ENCODE measurements at regions not wholly inside any gene's neighbourhood (a gene's known extent, or its start where the extent isn't known, plus 50 kb on each side); places are given as distances from the start of the nearest gene placed in this dataset.

GRCh38 chr19:31944326-31944725, 401.1 kb upstream of the ZNF507 start:
- Histone ChIP-seq H3K4me1 (ENCODE audit: insufficient read depth) (no peaks in the 10 kb centered on the region), H3K27ac (ENCODE audit: low read depth) (no peak overlapping the region), H3K4me3 (ENCODE audit: low read depth, low read length) (no peak overlapping the region), H3K36me3 (ENCODE audit: insufficient read depth) (no peaks in the 10 kb centered on the region)
- DNase-seq (ENCODE audit: extremely low spot score), result no peak
- WGBS, result 90% methylated on average over 3 of the region's 3 CpGs

DNA sequence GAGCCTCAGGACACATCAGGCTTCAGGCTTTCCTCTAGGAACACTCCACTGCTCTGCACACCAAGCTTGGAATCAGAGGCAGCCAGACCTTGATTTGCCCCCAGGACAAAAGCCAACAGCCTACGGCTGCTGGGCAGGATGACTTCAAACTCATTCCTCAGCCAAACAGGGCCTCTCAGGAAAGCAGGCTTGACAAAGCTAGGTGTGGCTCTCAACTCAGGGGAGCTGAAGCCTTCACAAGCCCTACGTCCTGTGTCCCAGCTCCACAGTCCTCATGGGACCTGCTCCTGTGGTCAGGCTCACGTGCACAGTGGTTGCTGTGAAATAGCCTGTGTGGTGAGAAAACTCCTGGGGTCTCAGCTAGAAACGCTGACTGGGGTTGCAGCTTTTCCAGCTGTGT, 398.9 kb upstream of the ZNF507 start:
- DNase-seq (ENCODE audit: extremely low spot score), result no peak
- WGBS, result 54% methylated on average over 4 of the region's 4 CpGs
- Histone ChIP-seq H3K4me3 (ENCODE audit: low read depth, low read length) (no peak overlapping the region), H3K4me1 (ENCODE audit: insufficient read depth) (no peaks in the 10 kb centered on the region), H3K27ac (ENCODE audit: low read depth) (no peak overlapping the region), H3K36me3 (ENCODE audit: insufficient read depth) (no peaks in the 10 kb centered on the region)

GRCh38 chr19:31947436-31948115, 397.8 kb upstream of the ZNF507 start:
- WGBS, result 92% methylated on average over 17 of the region's 17 CpGs
- H3K27ac ChIP-seq (ENCODE audit: low read depth), result no peak overlapping the region
- no peaks in the 10 kb centered on the region for H3K36me3 ChIP-seq (ENCODE audit: insufficient read depth)
- H3K4me1 ChIP-seq (ENCODE audit: insufficient read depth), result no peaks in the 10 kb centered on the region
- DNase-seq (ENCODE audit: extremely low spot score), result no peak
- no peak overlapping the region for H3K4me3 ChIP-seq (ENCODE audit: low read depth, low read length)

GRCh38 chr19:31952693-31953092, 392.7 kb upstream of the ZNF507 start:
- Histone ChIP-seq H3K36me3 (ENCODE audit: insufficient read depth) (no peaks in the 10 kb centered on the region), H3K4me3 (ENCODE audit: low read depth, low read length) (no peak overlapping the region), H3K4me1 (ENCODE audit: insufficient read depth) (no peaks in the 10 kb centered on the region), H3K27ac (ENCODE audit: low read depth) (no peak overlapping the region)
- WGBS, result 85% methylated on average over 1 of the region's 1 CpG
- DNase-seq (ENCODE audit: extremely low spot score), result no peak

DNA sequence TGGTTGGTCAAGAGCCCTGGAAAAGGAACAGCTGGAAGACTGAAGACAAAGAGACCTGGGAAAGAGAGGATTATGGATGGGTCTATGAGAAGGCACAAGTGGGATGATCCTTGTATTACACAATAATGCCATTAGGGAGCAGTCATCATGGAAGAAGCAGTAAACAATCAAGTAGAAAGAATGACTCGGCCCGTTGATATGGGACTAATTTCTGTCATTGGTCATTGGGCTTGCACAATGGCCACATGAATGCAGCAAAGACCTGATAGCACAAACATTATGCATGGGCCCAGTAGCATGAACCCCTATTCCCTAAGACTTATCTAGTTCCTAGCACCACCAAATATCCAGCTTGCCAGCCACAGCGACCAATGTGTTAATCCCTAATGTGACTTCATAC, 390.3 kb upstream of the ZNF507 start:
- no peak overlapping the region for H3K4me3 ChIP-seq (ENCODE audit: low read depth, low read length)
- H3K36me3 ChIP-seq (ENCODE audit: insufficient read depth), result no peaks in the 10 kb centered on the region
- no peaks in the 10 kb centered on the region for H3K4me1 ChIP-seq (ENCODE audit: insufficient read depth)
- H3K27ac ChIP-seq (ENCODE audit: low read depth), result no peak overlapping the region
- WGBS, result 94% methylated on average over 3 of the region's 3 CpGs
- no peak for DNase-seq (ENCODE audit: extremely low spot score)

- WGBS, result 76% methylated on average over 6 of the region's 6 CpGs
- no peak for DNase-seq (ENCODE audit: extremely low spot score)
- Histone ChIP-seq H3K4me3 (ENCODE audit: low read depth, low read length) (no peak overlapping the region), H3K36me3 (ENCODE audit: insufficient read depth) (no peaks in the 10 kb centered on the region), H3K27ac (ENCODE audit: low read depth) (no peak overlapping the region), H3K4me1 (ENCODE audit: insufficient read depth) (no peaks in the 10 kb centered on the region)
Measured at GRCh38 chr19:31955884-31956283, 389.5 kb upstream of the ZNF507 start.

DNA sequence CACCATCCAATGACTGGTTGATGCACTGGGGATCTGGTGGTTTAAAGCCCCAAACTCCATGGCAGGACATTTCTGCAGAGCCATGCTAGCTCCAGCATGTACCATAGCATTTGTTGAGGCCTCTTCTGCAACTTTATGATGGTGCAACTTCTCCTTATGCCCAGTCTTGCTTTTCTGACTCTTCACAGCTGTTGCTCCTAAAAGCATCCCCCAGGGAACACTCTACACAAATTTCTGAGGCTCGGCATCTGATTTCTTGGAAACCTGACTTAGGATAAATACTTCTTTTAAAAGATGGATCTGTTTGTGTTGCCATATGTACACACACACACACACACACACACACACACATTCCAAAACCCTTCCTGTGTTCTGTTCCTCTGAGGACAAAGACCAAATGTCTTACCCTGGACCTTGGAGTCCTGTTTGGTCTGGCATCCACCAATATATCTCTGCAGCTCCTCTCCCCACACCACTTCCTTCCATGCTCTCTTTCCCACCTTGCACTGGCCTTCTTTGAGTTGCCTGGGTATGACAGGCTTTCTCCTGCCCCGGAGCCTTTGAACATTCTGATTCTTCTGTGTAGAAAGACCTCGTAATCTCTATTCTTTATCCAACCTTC, 388.5 kb upstream of the ZNF507 start:
- DNase-seq (ENCODE audit: extremely low spot score), result no peak
- no peak overlapping the region for H3K4me3 ChIP-seq (ENCODE audit: low read depth, low read length)
- no peaks in the 10 kb centered on the region for H3K36me3 ChIP-seq (ENCODE audit: insufficient read depth)
- no peak overlapping the region for H3K27ac ChIP-seq (ENCODE audit: low read depth)
- 72% methylated on average over 3 of the region's 3 CpGs for WGBS
- no peaks in the 10 kb centered on the region for H3K4me1 ChIP-seq (ENCODE audit: insufficient read depth)

DNA sequence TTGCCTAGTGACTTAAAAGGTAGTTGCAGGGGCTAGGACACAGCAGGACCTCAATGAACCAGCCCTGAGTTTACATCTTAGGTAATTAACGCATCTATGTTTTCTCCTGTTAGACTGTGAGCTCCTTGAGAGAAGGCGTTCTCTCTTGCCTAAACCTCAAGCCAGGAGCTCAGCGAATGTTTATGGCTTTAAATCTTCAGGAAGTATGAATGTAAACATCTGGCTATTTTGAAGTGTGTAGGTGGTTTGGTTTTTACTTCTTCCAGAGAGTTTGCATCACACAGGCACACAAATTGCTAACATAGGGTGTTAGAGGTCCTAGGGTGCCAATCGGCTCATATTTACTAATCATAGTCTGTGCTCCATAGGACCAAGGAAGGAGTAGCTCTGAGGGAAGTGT, 387.7 kb upstream of the ZNF507 start:
- Histone ChIP-seq H3K27ac (ENCODE audit: low read depth) (no peak overlapping the region), H3K4me3 (ENCODE audit: low read depth, low read length) (no peak overlapping the region), H3K4me1 (ENCODE audit: insufficient read depth) (no peaks in the 10 kb centered on the region), H3K36me3 (ENCODE audit: insufficient read depth) (no peaks in the 10 kb centered on the region)
- whole genome bisulfite sequencing, result 38% methylated on average over 4 of the region's 4 CpGs
- no peak for DNase-seq (ENCODE audit: extremely low spot score)

DNA sequence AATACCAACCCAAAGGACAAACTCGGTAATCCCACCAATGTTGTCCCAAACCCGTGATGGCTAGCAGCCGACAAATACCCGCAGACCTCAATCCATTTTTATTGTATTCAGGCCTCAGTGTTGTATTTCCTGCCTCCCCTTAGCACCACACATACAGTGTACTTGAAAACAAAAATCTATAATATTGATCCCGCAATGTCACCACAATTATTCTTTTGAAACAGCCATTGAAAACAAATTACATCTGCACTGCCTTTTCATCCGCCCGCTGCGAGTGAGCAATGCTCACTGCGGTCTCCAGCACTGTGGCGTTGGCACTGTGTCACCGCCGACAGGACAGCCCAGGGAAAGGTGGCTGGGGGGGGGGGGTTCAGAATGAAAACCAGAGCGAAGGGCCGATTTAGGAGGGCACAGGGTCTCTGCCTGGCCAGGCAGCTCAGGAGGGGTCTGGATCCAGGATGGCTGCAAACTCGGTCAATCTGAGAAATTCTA, 385.8 kb upstream of the ZNF507 start:
- no peak overlapping the region for H3K27ac ChIP-seq (ENCODE audit: low read depth)
- no peak for DNase-seq (ENCODE audit: extremely low spot score)
- no peak overlapping the region for H3K4me3 ChIP-seq (ENCODE audit: low read depth, low read length)
- WGBS, result 96% methylated on average over 15 of the region's 15 CpGs
- H3K36me3 ChIP-seq (ENCODE audit: insufficient read depth), result no peaks in the 10 kb centered on the region
- no peaks in the 10 kb centered on the region for H3K4me1 ChIP-seq (ENCODE audit: insufficient read depth)

DNA sequence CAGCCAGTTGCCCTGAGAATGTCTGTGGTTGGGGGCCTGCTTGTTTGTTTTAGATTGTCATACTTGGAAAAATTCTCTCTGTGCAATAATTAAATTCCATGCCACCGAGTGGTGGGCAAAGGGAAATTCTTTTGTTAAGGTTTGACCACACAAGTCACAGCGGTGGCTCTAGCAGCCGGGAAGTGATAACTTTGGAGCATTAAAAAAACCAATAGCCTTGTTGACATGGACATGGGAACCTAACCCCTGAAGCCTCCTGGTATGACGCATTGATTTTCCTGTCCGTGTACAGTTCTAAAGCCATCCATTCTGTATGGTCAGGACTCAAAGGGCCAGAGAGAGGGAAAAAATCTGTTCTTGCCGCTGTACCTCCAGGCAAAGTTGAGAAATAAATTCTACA, 384.9 kb upstream of the ZNF507 start:
- Histone ChIP-seq H3K36me3 (ENCODE audit: insufficient read depth) (no peaks in the 10 kb centered on the region), H3K4me1 (ENCODE audit: insufficient read depth) (no peaks in the 10 kb centered on the region), H3K4me3 (ENCODE audit: low read depth, low read length) (no peak overlapping the region), H3K27ac (ENCODE audit: low read depth) (no peak overlapping the region)
- no peak for DNase-seq (ENCODE audit: extremely low spot score)
- 90% methylated on average over 6 of the region's 6 CpGs for WGBS

DNA sequence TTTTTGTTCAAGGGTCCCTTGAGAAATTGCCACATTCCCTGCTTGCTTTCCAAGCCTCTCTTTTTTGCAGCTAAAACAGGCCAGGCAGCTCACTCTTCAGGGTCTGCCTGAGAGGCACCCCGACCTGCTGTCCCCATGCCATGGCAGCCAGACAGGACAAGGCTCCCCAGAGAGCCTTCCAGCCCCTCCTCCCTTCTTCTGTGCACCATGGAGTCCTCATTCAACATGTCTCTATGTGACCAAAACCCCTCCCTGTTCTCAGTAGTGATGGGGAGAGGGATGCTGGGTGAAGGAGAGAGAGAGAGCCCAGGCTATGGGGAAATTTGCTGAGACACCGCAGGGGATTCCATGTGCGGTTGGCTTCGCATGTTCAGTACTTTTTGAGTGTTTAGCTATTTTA, 384.2 kb upstream of the ZNF507 start:
- Histone ChIP-seq H3K4me3 (ENCODE audit: low read depth, low read length) (no peak overlapping the region), H3K4me1 (ENCODE audit: insufficient read depth) (no peaks in the 10 kb centered on the region), H3K27ac (ENCODE audit: low read depth) (no peak overlapping the region), H3K36me3 (ENCODE audit: insufficient read depth) (no peaks in the 10 kb centered on the region)
- no peak for DNase-seq (ENCODE audit: extremely low spot score)
- 39% methylated on average over 4 of the region's 4 CpGs for WGBS

GRCh38 chr19:31961667-31962066, 383.7 kb upstream of the ZNF507 start:
- no peak overlapping the region for H3K27ac ChIP-seq (ENCODE audit: low read depth)
- no peaks in the 10 kb centered on the region for H3K36me3 ChIP-seq (ENCODE audit: insufficient read depth)
- no peaks in the 10 kb centered on the region for H3K4me1 ChIP-seq (ENCODE audit: insufficient read depth)
- 18% methylated on average over 3 of the region's 3 CpGs for WGBS
- no peak for DNase-seq (ENCODE audit: extremely low spot score)
- no peak overlapping the region for H3K4me3 ChIP-seq (ENCODE audit: low read depth, low read length)

- Histone ChIP-seq H3K4me3 (ENCODE audit: low read depth, low read length) (no peak overlapping the region), H3K4me1 (ENCODE audit: insufficient read depth) (no peaks in the 10 kb centered on the region), H3K36me3 (ENCODE audit: insufficient read depth) (no peaks in the 10 kb centered on the region), H3K27ac (ENCODE audit: low read depth) (no peak overlapping the region)
- DNase-seq (ENCODE audit: extremely low spot score), result peak; percentile 85
- 12% methylated on average over 5 of the region's 5 CpGs for WGBS
Measured at GRCh38 chr19:31962561-31962996, 382.8 kb upstream of the ZNF507 start.

- H3K4me3 ChIP-seq (ENCODE audit: low read depth, low read length), result no peak overlapping the region
- no peak for DNase-seq (ENCODE audit: extremely low spot score)
- H3K36me3 ChIP-seq (ENCODE audit: insufficient read depth), result no peaks in the 10 kb centered on the region
- H3K4me1 ChIP-seq (ENCODE audit: insufficient read depth), result no peaks in the 10 kb centered on the region
- H3K27ac ChIP-seq (ENCODE audit: low read depth), result no peak overlapping the region
- WGBS, result 69% methylated on average over 4 of the region's 4 CpGs
Measured at GRCh38 chr19:31963746-31964145, 381.7 kb upstream of the ZNF507 start.

Data from urinary bladder (tissue), 3 donors.